ENCODE measurements at regions not wholly inside any gene's neighbourhood (a gene's known extent, or its start where the extent isn't known, plus 50 kb on each side); places are given as distances from the start of the nearest gene placed in this dataset.

DNA sequence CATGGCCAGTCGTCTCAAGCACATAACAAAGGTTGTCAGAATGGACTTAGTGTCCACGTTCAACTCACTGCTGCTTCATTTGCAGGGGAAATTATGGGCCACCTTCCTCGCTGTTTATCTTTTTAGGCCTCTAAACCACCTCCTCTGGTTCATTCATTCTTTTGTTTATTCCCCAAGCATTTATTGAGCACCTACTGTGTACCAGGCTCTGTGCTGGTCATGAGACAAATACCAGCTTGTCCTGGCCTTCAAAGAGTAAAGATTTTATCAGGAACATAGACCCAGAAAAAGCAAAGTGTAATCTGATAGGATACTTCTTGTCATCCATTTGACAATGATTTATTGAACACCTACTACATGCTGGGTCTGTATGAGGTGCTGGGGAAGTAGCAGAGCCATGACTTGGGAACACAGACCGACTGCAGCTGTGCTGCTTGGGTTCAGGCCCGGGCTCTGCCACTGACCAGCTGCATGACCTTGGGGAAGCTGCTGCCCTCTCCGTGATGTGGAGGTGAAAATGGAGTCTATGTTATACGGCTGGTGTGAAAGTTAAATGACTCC is 63.4 kb upstream of the SLC6A6 start:
- DNase-seq: no peak

DNA sequence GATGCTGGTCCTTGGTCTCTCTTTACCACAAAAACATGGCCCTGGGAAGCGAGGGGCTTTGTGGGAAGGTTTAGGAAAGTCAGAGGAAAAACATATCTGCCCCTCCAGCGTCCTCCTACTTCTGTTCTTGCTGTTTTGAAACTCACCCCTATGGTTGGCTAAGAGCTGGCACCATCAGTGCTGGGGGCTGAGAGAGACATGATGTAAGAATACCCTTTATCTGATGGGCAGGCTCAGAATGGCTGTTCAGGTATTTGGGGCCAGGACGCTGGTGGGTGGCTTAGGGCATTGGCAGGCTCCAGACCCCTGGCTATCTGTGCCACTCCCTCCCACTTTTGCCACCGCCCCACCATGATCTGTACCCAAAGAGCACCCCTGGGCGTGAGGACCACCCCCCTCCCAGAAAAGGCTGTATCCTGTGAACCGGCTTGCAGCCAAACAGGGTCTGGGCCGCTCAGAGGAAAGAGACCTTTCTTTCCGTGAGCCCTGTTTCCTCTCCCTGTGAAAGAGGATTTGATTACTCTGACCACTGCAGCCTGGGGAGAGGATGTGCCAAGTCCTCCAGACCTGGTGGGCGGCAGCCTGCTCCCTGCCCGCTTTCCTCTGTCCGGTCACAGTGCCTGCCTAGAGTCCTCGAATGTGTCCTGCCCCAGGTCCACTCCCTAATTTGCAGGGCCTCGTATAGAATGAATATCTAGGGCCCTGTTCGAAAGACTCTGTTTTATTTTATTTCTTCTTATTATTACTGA is 61.3 kb upstream of the SLC6A6 start:
- DNase-seq: no peak

- DNase-seq: no peak
These were observed 58.9 kb upstream of the SLC6A6 start for GRCh38 chr3:14343338-14344112.

DNA sequence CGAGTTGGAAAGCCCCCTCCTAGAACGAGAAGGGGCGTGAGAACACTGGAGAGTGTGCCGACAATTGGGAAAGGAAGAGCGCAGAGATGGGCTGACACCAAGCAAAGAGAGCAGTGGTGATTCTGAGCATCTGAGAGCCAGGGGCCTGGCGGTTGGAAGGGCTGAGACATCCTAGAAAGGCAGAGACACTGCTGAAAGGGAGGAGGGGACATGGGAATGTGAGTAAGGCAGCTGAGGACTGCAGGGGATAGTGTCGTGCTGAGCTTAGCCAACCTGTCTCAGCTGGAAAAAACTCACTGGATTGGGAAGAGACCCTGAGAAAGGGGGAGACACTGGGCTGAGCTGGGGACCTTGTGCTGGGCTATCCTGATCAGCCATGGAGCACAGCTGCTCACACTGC is 58.1 kb upstream of the SLC6A6 start:
- no peak for DNase-seq

GRCh38 chr3:14345496-14346150 is 56.8 kb upstream of the SLC6A6 start:
- DNase-seq: no peak

DNA sequence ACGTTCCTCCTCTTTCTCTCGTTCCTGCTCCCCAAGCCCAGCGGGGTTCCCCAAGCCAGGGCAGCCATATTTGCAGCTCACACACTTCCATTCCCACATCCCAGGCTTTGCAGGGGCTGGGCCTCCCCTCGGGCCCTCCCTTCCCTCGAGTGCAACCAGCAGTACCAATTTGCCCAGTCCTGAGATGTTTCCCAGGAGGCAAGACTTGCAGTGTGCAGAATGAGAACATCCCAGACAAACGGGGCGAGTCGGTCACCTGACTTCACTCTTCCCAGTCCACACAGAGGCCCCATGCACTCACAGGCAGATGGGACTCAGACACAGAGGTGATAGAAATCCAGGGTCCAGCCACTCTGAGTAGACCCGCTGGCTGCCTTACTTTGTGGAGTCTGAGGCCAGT is 56.2 kb upstream of the SLC6A6 start:
- DNase-seq: no peak

DNA sequence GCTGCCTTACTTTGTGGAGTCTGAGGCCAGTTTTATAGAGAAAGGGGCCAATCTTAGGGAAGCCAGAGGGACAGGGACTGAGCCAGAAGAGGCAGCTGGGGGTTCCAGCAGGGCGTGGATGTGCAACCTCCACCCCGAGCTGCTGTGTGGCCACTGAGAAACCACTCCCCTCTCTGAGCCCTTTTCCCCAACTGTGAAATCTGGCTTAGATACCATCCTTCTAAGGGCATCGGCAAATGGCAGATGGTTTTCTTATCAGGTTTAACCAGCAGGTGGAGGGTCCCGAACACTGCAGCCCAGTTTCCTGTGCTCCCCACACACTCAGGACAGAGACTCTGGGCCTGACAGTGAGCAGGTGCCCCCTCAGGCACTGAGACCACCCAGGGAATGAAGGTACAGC is 55.8 kb upstream of the SLC6A6 start:
- no peak for DNase-seq

DNA sequence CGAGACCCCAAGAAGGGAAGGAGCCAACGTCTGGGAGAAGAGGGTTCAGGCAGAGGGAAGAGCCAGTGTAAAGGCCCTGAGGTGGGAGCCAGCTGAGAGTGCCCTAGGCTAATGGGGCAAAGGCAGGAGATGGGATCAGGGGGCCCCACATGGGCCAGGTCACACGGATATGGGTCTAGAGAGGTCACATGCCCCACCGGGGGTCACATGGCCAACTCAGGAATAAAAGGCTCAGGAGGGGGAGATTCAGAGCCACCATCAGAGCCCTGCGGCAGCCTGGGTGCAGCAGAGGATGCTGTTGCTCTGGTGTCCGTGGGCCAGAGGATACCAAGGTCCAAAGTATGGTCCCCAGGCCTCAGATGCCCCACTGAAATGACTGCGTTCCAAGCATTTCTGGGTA is 55.3 kb upstream of the SLC6A6 start:
- no peak for DNase-seq

DNA sequence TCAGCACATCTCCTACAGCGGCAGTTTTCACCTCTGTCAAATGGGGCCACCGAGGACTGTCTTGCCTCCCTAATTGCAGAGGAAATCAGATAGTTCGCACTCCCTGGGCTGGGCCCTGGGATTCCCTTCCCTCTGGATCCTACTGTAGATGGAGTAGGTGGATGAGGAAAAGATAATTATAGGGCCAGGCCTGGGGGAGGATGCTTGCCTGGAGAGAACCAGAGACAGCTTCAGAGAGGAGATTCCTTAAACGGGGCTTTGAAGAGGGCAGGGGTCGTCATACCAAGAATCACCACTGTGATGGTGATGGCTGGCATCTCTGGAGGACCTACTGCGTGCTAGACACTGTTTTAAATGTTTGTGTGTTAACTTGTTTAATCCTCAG is 50.8 kb upstream of the SLC6A6 start:
- no peak for DNase-seq

DNA sequence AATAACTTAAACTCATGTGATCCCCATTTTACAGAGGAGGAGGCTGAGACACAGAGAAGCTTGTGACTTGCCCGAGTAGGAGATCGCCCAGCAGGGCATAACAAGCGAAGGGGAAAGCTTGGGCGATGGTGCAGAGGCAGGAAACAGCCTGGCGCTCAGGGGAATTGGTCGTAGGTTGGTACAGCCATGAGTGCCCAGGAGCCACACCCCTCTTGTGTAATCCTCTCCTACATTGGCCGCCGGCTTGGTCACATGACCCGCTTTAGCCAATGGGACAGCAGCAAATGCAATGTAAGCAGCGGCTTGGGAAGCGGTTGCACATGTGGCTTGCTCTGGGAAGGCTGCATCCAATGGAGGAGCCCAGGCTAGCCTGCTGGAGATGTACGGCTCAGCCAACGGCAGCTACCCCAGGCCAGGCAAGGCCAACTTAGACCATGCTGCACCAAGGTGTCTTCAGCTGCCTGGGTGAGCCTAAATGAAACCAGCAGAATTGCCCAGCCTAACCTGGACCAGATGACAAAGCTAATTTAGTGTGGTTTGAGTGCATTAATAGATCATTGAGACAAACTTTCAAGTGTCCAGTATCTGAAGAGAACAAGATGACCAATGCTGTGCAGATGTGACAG is 50.3 kb upstream of the SLC6A6 start:
- DNase-seq: no peak

Measured in NCI-H2081 (cell line).